Mucosa of descending colon (tissue), 3 donors: ENCODE measurements at regions not wholly inside any gene's neighbourhood (a gene's known extent, or its start where the extent isn't known, plus 50 kb on each side); places are given as distances from the start of the nearest gene placed in this dataset.

Source experiments
- ATAC-seq: fragments of 200-7000 bp; cut with Tn5 transposase; one replicate; pipeline ENCODE4 v1.9.1; 2020; ENCODE audit warnings: mild to moderate bottlenecking, moderate library complexity
- DNase-seq, 3 donors: peaks; one replicate each; pipeline ENCODE4 v3.0.0-alpha.2; 2020
- H3K36me3 ChIP-seq: fragments of 200-600 bp; one replicate; pipeline ENCODE4 v1.8.0; 2021; ENCODE audit warnings: low read depth, mild to moderate bottlenecking
- H3K4me1 ChIP-seq: fragments of 200-600 bp; one replicate; pipeline ENCODE4 v1.8.0; 2021; ENCODE audit warnings: low read depth, mild to moderate bottlenecking
- H3K4me3 ChIP-seq: fragments of 200-600 bp; one replicate; pipeline ENCODE4 v1.8.0; 2021; ENCODE audit warnings: mild to moderate bottlenecking
- H3K9me3 ChIP-seq: fragments of 200-600 bp; one replicate; pipeline ENCODE4 v1.8.0; 2021; ENCODE audit warnings: mild to moderate bottlenecking
- intact Hi-C, 2 donors: fragments of 100-400 bp; cut with DNase I in 1 of 2; cut with micrococcal nuclease in 1 of 2; formaldehyde crosslinking; loops; one replicate each; pipeline versions ENCODE4 v1.11.0 to v1.11.1; 2022; cut with DNase I, micrococcal nuclease
- TF ChIP-seq, protein P1 (sequence below): fragments of 200-600 bp; IDR thresholded peaks from one replicate; pipeline ENCODE4 v1.8.0; 2022; ENCODE audit warnings: antibody characterized with exemption, mild to moderate bottlenecking
- donor health status: DM: no; HTN: no; CAD: no; lungs with moderate emphysema.
- donor health status: DM: no; HTN: no; CAD: no.
- donor health status: DM: no; HTN: yes; CAD: no.

DNA sequence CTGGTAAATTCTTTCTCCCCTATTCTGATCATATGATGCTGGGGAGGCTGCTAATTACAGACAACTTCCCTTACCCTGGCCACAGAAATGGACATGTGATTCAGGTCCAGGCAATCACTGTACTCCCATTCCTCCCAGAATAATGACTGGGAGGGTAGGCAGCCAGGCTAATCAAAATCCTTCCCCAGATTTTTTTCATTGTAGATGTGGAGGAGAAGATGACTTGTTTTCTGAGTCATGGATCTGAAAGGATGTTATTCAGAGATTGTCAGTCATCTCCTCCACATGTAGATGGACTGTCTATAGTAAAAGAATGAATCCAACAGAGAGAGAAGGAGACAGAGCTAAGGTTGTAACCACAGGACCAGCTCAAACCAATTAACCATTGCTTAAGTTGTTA, 123.9 kb upstream of the PUM3 start:
- DNase-seq: no peak
- H3K36me3 ChIP-seq: no peaks in the 10 kb centered on the region
- TF ChIP-seq, protein P1, sequence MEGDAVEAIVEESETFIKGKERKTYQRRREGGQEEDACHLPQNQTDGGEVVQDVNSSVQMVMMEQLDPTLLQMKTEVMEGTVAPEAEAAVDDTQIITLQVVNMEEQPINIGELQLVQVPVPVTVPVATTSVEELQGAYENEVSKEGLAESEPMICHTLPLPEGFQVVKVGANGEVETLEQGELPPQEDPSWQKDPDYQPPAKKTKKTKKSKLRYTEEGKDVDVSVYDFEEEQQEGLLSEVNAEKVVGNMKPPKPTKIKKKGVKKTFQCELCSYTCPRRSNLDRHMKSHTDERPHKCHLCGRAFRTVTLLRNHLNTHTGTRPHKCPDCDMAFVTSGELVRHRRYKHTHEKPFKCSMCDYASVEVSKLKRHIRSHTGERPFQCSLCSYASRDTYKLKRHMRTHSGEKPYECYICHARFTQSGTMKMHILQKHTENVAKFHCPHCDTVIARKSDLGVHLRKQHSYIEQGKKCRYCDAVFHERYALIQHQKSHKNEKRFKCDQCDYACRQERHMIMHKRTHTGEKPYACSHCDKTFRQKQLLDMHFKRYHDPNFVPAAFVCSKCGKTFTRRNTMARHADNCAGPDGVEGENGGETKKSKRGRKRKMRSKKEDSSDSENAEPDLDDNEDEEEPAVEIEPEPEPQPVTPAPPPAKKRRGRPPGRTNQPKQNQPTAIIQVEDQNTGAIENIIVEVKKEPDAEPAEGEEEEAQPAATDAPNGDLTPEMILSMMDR: no peak
- peaks cover 5% of the 10 kb centered on the region for H3K9me3 ChIP-seq
- no peak overlapping the region for H3K4me3 ChIP-seq
- no peaks in the 10 kb centered on the region for H3K4me1 ChIP-seq
- intact Hi-C loops: no loop called here
- ATAC-seq: no peak

GRCh38 chr9:2966565-2967300, 122.8 kb upstream of the PUM3 start:
- H3K4me1 ChIP-seq: no peaks in the 10 kb centered on the region
- H3K9me3 ChIP-seq: no peaks in the 10 kb centered on the region
- ATAC-seq (no peak), DNase-seq (no peak)
- intact Hi-C loops: no loop called here
- TF ChIP-seq, protein P1: no peak
- no peak overlapping the region for H3K4me3 ChIP-seq
- H3K36me3 ChIP-seq: no peaks in the 10 kb centered on the region

- TF ChIP-seq, protein P1: no peak
- intact Hi-C loops: no loop called here
Measured at GRCh38 chr9:2964470-2964869, 120.6 kb upstream of the PUM3 start.

GRCh38 chr9:2963307-2963706, 119.4 kb upstream of the PUM3 start:
- ATAC-seq (no peak), DNase-seq (no peak)
- Histone ChIP-seq H3K4me3 (no peak overlapping the region), H3K4me1 (no peaks in the 10 kb centered on the region), H3K36me3 (no peaks in the 10 kb centered on the region), H3K9me3 (no peaks in the 10 kb centered on the region)
- intact Hi-C loops: no loop called here
- TF ChIP-seq, protein P1: no peak

More at GRCh38 chr9:2964470-2964869, 120.6 kb upstream of the PUM3 start:
- no peaks in the 10 kb centered on the region for H3K36me3 ChIP-seq
- no peaks in the 10 kb centered on the region for H3K9me3 ChIP-seq
- no peak for DNase-seq
- no peak for ATAC-seq
- H3K4me3 ChIP-seq: no peak overlapping the region
- no peaks in the 10 kb centered on the region for H3K4me1 ChIP-seq

DNA sequence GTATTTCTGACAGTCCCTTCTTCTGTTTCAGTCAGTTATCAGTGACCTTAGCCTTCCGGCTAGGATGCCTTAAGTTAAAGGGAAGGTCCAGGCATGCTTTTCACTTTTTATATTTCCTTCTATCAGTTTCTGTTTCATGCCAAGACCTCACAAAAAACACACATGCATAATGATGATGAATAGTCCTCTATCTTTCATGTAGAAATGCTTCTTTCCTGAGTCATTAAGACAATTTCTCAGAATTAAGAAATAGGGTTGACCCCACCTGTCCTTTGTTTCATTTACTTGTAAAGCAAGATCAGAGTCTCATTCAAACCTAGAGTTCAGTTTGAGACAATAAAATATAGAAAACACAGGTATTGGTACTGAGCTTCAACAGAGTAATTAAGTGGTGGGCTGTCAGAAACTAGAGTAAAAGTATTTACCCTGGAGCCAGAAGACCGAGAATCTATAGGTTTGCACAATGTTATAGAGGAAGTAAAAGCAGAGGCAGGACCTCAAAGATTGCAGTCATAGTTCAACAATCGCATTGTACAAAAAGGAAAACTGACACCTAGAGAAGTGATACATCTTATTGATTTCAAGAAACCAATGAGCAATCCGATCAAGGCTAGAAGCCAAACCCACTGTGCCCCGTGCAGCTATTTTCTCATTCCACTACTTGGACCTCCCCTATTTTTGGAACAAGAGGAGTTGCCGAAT, 118.7 kb upstream of the PUM3 start:
- intact Hi-C loops: no loop called here
- TF ChIP-seq, protein P1: no peak
- ATAC-seq: no peak

More for the DNA sequence above, 118.7 kb upstream of the PUM3 start:
- H3K9me3 ChIP-seq: no peaks in the 10 kb centered on the region
- DNase-seq: no peak
- no peak overlapping the region for H3K4me3 ChIP-seq
- H3K36me3 ChIP-seq: no peaks in the 10 kb centered on the region
- H3K4me1 ChIP-seq: no peaks in the 10 kb centered on the region
